OCI-LY7 (cell line): ENCODE measurements at regions not wholly inside any gene's neighbourhood (a gene's known extent, or its start where the extent isn't known, plus 50 kb on each side); places are given as distances from the start of the nearest gene placed in this dataset.

Experiments used
- BruUV-seq: library from RNA; stranded (reverse); fragments of 400-500 nt; replicated peaks from 2 replicates; lab custom pipeline; 2021; lab: Mats Ljungman, UMichigan
- CTCF ChIA-PET: fragments of 300-600 bp; sonication (Branson Sonifier 250); formaldehyde crosslinking; loops from one replicate; lab custom pipeline; 2022; ENCODE audit warnings: antibody characterized with exemption; ENCODE audit not compliant: unreplicated experiment; lab: Charles Lee
- POLR2A ChIA-PET: fragments of 300-600 bp; sonication (Branson Sonifier 250); formaldehyde crosslinking; loops from one replicate; lab custom pipeline; 2022; ENCODE audit warnings: antibody characterized with exemption; lab: Charles Lee
- DNase-seq: peaks from one replicate; pipeline ENCODE4 v3.0.0-alpha.2; 2015; ENCODE audit warnings: low spot score
- H2AFZ ChIP-seq: fragments of 200-600 bp; sonication (generic), shearing (Covaris generic); 2 replicates; pipeline ENCODE4 v1.6.1; 2014; ENCODE audit warnings: mild to moderate bottlenecking, antibody characterized with exemption, low read length, moderate library complexity
- H3K27ac ChIP-seq: fragments of 200-600 bp; sonication (generic); 2 replicates; pipeline ENCODE4 v1.5.1; 2014; ENCODE audit warnings: mixed run types, low read depth, mild to moderate bottlenecking, moderate library complexity, low read length, inconsistent platforms; ENCODE audit not compliant: poor library complexity, severe bottlenecking
- H3K36me3 ChIP-seq: fragments of 200-600 bp; sonication (generic); 2 replicates; pipeline ENCODE4 v1.6.1; 2014; ENCODE audit warnings: mild to moderate bottlenecking, antibody characterized with exemption, low read length, moderate library complexity, mixed read lengths; ENCODE audit not compliant: insufficient read depth
- H3K4me1 ChIP-seq: fragments of 200-600 bp; sonication (generic); 2 replicates; pipeline ENCODE4 v1.5.1; 2014; ENCODE audit warnings: mild to moderate bottlenecking, low read length; ENCODE audit not compliant: insufficient read depth, poor library complexity, severe bottlenecking
- H3K4me2 ChIP-seq: fragments of 200-600 bp; sonication (generic); 2 replicates; pipeline ENCODE4 v1.6.1; 2014; ENCODE audit warnings: mild to moderate bottlenecking, low read length
- H3K4me3 ChIP-seq: fragments of 200-600 bp; sonication (generic); 2 replicates; pipeline ENCODE4 v1.5.1; 2014; ENCODE audit warnings: mild to moderate bottlenecking, low read depth, low read length; ENCODE audit not compliant: poor library complexity, severe bottlenecking
- H3K79me2 ChIP-seq: fragments of 200-600 bp; sonication (generic); 2 replicates; pipeline ENCODE4 v1.6.1; 2016; ENCODE audit warnings: low read depth, mild to moderate bottlenecking, low read length, moderate library complexity, mixed read lengths; ENCODE audit not compliant: insufficient read depth
- H3K9me2 ChIP-seq: fragments of 200-600 bp; sonication (generic); 2 replicates; pipeline ENCODE4 v1.6.1; 2016; ENCODE audit warnings: mild to moderate bottlenecking, low read length, mixed read lengths; ENCODE audit not compliant: insufficient read depth
- H3K9me3 ChIP-seq: fragments of 200-600 bp; sonication (generic); 2 replicates; pipeline ENCODE4 v1.6.1; 2014; ENCODE audit warnings: mild to moderate bottlenecking, mixed run types, low read length, mixed read lengths
- H4K20me1 ChIP-seq: fragments of 200-600 bp; sonication (generic); 2 replicates; pipeline ENCODE4 v1.6.1; 2014; ENCODE audit warnings: mild to moderate bottlenecking, antibody characterized with exemption, low read length, moderate library complexity, mixed read lengths; ENCODE audit not compliant: insufficient read depth
- CTCF ChIP-seq: fragments of 200-600 bp; sonication (generic); conservative IDR thresholded peaks from 2 replicates; pipeline ENCODE4 v1.5.1; 2014; ENCODE audit warnings: mild to moderate bottlenecking, antibody characterized with exemption, low read length, moderate library complexity, mixed read lengths
- EZH2phosphoT487 ChIP-seq: fragments of 200-600 bp; sonication (generic); IDR thresholded peaks from 2 replicates; pipeline ENCODE4 v1.6.1; 2018; ENCODE audit warnings: low read depth, borderline replicate concordance, mild to moderate bottlenecking, mixed run types, antibody characterized with exemption, low read length, moderate library complexity, mixed read lengths
- intact Hi-C: fragments of 100-400 bp; cut with micrococcal nuclease; formaldehyde crosslinking; loops from one replicate; pipeline ENCODE4 v1.10.0; 2022; ENCODE audit not compliant: unreplicated experiment

- DNase-seq, result no peak
- Histone ChIP-seq H3K9me3 (no peaks in the 10 kb centered on the region), H3K79me2 (no peaks in the 10 kb centered on the region), H3K36me3 (no peaks in the 10 kb centered on the region), H3K9me2 (no peaks in the 10 kb centered on the region), H3K4me3 (no peak overlapping the region), H4K20me1 (no peaks in the 10 kb centered on the region), H3K27ac (no peak overlapping the region), H3K4me2 (no peak overlapping the region), H3K4me1 (no peaks in the 10 kb centered on the region), H2AFZ (no peak overlapping the region)
- TF ChIP-seq EZH2phosphoT487 (no peak), CTCF (no peak)
- intact Hi-C loops, result no loop called here
- CTCF ChIA-PET, result no interaction called here
- POLR2A ChIA-PET, result interaction anchor here (0.6 to 0.7 kb wide), 2 partner anchors 229 to 620 kb away, joined by 3 read pairs; no protein-coding TSS in a partner anchor
- BruUV-seq, result no TSS peak
These were observed 131.2 kb upstream of the ARID2 start for GRCh38 chr12:45598336-45598735.

- DNase-seq, result no peak
- Histone ChIP-seq H3K9me2 (no peaks in the 10 kb centered on the region), H2AFZ (no peak overlapping the region), H3K4me1 (no peaks in the 10 kb centered on the region), H3K36me3 (no peaks in the 10 kb centered on the region), H3K9me3 (no peaks in the 10 kb centered on the region), H3K79me2 (no peaks in the 10 kb centered on the region), H3K27ac (no peak overlapping the region), H3K4me2 (no peak overlapping the region), H4K20me1 (no peaks in the 10 kb centered on the region), H3K4me3 (no peak overlapping the region)
- ChIA-PET POLR2A (interaction anchor here (0.6 to 0.7 kb wide), 3 partner anchors 219 to 620 kb away, joined by 3 read pairs; no protein-coding TSS in a partner anchor), CTCF (no interaction called here)
- no peak for TF ChIP-seq EZH2phosphoT487
- TF ChIP-seq CTCF, result no peak
- BruUV-seq, result no TSS peak
- intact Hi-C loops, result no loop called here
These were observed 130.7 kb upstream of the ARID2 start for GRCh38 chr12:45598761-45599160.

GRCh38 chr12:45599196-45599595 is 130.3 kb upstream of the ARID2 start:
- Histone ChIP-seq H3K27ac (no peak overlapping the region), H4K20me1 (no peaks in the 10 kb centered on the region), H3K9me3 (no peaks in the 10 kb centered on the region), H3K79me2 (no peaks in the 10 kb centered on the region), H3K9me2 (no peaks in the 10 kb centered on the region), H3K4me2 (no peak overlapping the region), H3K4me3 (no peak overlapping the region), H3K4me1 (no peaks in the 10 kb centered on the region), H3K36me3 (no peaks in the 10 kb centered on the region), H2AFZ (no peak overlapping the region)
- CTCF ChIA-PET, result no interaction called here
- POLR2A ChIA-PET, result interaction anchor here (0.6 to 0.7 kb wide), 3 partner anchors 218 to 621 kb away, joined by 3 read pairs; no protein-coding TSS in a partner anchor
- TF ChIP-seq EZH2phosphoT487 (no peak), CTCF (no peak)
- intact Hi-C loops, result no loop called here
- no TSS peak for BruUV-seq
- no peak for DNase-seq
